Right atrium auricular region (tissue), 2 donors: ENCODE measurements at regions not wholly inside any gene's neighbourhood (a gene's known extent, or its start where the extent isn't known, plus 50 kb on each side); places are given as distances from the start of the nearest gene placed in this dataset.

Experiments used
- DNase-seq: peaks from one replicate; pipeline ENCODE4 v3.0.0-alpha.2; 2019; ENCODE audit warnings: low spot score
- H3K27ac ChIP-seq, 2 donors: fragments of 200-600 bp; sonication (generic); 1 replicate in 1 of 2; 2 replicates in 1 of 2; pipeline ENCODE4 v1.5.1; 2016 to 2019
- H3K27me3 ChIP-seq, 2 donors: fragments of 200-600 bp; sonication (generic); one replicate each; pipeline versions ENCODE4 v1.5.1 to v1.6.0; 2017 to 2019
- H3K36me3 ChIP-seq: fragments of 200-600 bp; sonication (generic); one replicate; pipeline ENCODE4 v1.5.1; 2016
- H3K4me1 ChIP-seq, 2 donors: fragments of 200-600 bp; sonication (generic); one replicate each; pipeline versions ENCODE4 v1.5.1 to v1.6.0; 2017 to 2019
- H3K4me3 ChIP-seq, 2 donors: fragments of 200-600 bp; sonication (generic); 1 replicate in 1 of 2; 2 replicates in 1 of 2; pipeline ENCODE4 v1.5.1; 2017 to 2019; ENCODE audit warnings: mild to moderate bottlenecking in 1 of 2, moderate library complexity in 1 of 2
- H3K9me3 ChIP-seq, 2 donors: fragments of 200-600 bp; sonication (generic); one replicate each; pipeline ENCODE4 v1.5.1; 2019
- TF ChIP-seq, protein P1 (sequence below), 2 donors: fragments of 200-600 bp; sonication (generic); IDR thresholded peaks; one replicate each; pipeline ENCODE4 v1.5.1; 2019; ENCODE audit warnings: antibody characterized with exemption in 2 of 2

DNA sequence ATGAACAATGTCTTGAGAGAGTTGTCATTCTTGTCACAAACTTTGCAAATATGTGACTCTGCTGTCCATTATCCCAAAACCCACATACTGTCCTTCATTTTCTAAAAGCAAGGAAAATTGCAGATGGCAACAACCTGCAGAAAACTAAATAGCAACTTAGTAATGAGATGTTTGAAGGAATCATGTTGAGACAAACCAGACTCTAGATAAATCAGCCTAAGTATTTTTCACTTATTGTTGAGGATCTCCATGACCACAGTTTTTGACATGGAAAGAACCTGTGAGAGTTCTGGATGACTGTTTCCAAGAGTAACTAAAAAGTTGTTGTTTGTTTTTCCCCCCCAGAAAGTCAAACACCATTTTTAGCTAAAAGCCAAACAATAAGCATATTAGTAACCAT lies 535.2 kb upstream of the ZNF608 start:
- DNase-seq, result no peak
- TF ChIP-seq, protein P1, sequence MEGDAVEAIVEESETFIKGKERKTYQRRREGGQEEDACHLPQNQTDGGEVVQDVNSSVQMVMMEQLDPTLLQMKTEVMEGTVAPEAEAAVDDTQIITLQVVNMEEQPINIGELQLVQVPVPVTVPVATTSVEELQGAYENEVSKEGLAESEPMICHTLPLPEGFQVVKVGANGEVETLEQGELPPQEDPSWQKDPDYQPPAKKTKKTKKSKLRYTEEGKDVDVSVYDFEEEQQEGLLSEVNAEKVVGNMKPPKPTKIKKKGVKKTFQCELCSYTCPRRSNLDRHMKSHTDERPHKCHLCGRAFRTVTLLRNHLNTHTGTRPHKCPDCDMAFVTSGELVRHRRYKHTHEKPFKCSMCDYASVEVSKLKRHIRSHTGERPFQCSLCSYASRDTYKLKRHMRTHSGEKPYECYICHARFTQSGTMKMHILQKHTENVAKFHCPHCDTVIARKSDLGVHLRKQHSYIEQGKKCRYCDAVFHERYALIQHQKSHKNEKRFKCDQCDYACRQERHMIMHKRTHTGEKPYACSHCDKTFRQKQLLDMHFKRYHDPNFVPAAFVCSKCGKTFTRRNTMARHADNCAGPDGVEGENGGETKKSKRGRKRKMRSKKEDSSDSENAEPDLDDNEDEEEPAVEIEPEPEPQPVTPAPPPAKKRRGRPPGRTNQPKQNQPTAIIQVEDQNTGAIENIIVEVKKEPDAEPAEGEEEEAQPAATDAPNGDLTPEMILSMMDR (IDR thresholded peaks at IDR 0.05), result no peak

DNA sequence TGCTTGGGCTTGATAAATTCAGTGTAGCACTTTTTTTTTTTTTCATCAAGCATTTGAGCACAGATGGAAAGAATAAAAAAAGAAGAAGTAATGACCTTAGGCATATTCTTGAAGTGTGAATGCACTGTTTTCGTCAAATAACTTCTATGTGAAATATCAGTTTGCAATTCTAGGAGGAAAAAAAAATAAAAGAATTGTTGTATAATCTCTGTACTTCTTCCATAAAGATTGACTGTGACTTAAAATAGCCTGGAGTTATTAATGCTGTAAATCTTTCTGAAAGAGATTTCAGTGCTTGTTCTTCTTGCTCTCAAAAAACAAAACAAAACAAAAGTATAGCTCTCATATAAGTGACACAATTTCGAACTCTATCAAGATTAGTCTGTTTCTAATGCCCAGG lies 536.9 kb upstream of the ZNF608 start:
- H3K27ac ChIP-seq, result no peak overlapping the region
- TF ChIP-seq, protein P1 (IDR thresholded peaks at IDR 0.05), result no peak
- H3K9me3 ChIP-seq, result no peaks in the 10 kb centered on the region
- DNase-seq, result no peak
- H3K36me3 ChIP-seq, result no peaks in the 10 kb centered on the region
- no peak overlapping the region for H3K4me3 ChIP-seq
- H3K4me1 ChIP-seq, result no peaks in the 10 kb centered on the region
- no peaks in the 10 kb centered on the region for H3K27me3 ChIP-seq

More for the DNA sequence above, 535.2 kb upstream of the ZNF608 start:
- Histone ChIP-seq H3K9me3 (no peaks in the 10 kb centered on the region), H3K36me3 (no peaks in the 10 kb centered on the region), H3K4me1 (no peaks in the 10 kb centered on the region), H3K4me3 (no peak overlapping the region), H3K27ac (no peak overlapping the region), H3K27me3 (no peaks in the 10 kb centered on the region)

DNA sequence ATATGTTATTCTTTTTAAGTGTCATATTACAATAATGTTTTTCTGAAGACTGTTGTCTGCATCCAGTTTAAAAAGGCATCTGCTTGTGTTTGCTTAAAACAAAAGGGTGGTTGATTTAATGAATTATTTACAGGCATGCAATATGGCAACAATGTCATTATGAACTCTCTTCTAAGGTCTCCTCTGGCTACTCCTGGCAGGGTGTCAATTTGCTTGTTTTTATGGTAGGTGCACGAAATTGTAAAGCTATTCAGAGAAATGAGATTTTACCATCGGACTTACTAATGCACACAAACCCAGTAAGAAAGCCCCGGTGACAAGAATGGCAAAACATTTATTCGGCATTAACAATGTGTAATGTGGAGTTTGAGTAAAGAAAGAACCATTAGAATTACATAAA lies 539.8 kb upstream of the ZNF608 start:
- Histone ChIP-seq H3K9me3 (no peaks in the 10 kb centered on the region), H3K4me3 (no peak overlapping the region), H3K27ac (no peak overlapping the region), H3K36me3 (no peaks in the 10 kb centered on the region), H3K27me3 (no peaks in the 10 kb centered on the region), H3K4me1 (no peaks in the 10 kb centered on the region)
- no peak for DNase-seq
- TF ChIP-seq, protein P1 (IDR thresholded peaks at IDR 0.05), result no peak

DNA sequence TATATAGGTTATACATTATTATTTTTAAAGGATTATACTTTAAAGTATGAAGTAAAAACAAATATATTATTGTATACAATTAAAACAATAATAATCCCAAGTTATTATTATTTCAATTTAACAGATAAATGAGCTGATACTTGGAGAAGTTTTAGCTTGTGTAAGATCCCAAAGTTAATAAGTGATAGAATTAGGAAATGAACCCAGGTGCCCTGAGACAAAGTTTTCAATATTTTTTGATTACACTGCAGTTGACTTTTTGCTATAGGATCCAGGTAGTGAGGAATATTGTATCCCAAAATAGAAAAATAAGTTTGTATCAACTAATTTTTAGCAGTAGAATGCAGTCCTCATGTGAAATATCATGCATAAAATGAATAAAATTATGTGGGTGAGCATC lies 543.2 kb upstream of the ZNF608 start:
- TF ChIP-seq, protein P1 (IDR thresholded peaks at IDR 0.05), result no peak
- no peak for DNase-seq
- Histone ChIP-seq H3K4me3 (no peak overlapping the region), H3K27ac (no peak overlapping the region), H3K4me1 (peaks cover 0 to 4% of the 10 kb centered on the region in 2 donors), H3K9me3 (no peaks in the 10 kb centered on the region), H3K27me3 (no peaks in the 10 kb centered on the region), H3K36me3 (no peaks in the 10 kb centered on the region)

DNA sequence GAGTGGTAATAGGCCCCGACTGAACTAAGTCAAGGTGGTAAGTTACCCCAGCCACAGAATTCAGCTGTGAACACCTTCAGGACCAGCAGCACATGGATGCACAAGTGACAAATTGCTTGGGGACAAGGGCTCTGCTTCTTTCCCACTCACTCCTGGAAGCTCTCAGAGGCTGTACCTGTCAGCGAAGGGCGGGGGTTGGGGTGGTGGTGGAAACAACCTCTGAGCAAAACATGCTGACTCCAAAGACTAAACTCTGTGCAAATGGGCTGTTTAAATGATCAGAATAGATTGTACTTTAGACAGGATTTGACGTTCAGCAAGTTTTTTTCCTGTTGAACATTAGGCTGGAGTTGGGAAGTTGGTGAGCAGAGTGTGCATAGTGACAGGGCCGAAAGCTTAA lies 544.5 kb upstream of the ZNF608 start:
- Histone ChIP-seq H3K36me3 (no peaks in the 10 kb centered on the region), H3K4me3 (no peak overlapping the region), H3K4me1 (peaks cover 0 to 16% of the 10 kb centered on the region in 2 donors), H3K9me3 (no peaks in the 10 kb centered on the region), H3K27ac (no peak overlapping the region), H3K27me3 (no peaks in the 10 kb centered on the region)
- no peak for DNase-seq
- TF ChIP-seq, protein P1 (IDR thresholded peaks at IDR 0.05), result no peak

DNA sequence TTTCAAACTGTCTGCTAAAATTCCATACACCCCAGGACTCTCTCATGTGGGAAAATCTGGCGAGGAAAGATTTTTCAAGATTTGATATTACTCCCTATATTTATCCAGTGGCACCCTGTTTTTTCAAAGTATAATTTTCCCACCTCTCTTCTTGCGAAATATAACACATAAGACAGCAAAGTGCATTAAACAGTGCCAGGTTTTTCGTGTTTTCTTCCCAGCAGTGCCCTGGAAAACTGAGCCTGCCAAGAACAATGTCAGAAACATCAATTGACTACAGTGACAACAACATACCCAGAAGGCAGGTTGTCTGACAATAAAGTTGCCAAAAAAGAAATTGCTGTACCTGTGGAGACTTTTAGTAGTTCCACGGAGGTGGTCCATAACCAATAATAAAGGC lies 545.0 kb upstream of the ZNF608 start:
- no peaks in the 10 kb centered on the region for H3K9me3 ChIP-seq
- peaks cover 0 to 16% of the 10 kb centered on the region in 2 donors for H3K4me1 ChIP-seq
- no peaks in the 10 kb centered on the region for H3K27me3 ChIP-seq
- TF ChIP-seq, protein P1 (IDR thresholded peaks at IDR 0.05), result no peak
- no peak overlapping the region for H3K4me3 ChIP-seq
- H3K36me3 ChIP-seq, result no peaks in the 10 kb centered on the region
- no peak overlapping the region for H3K27ac ChIP-seq
- DNase-seq, result no peak
